ENCODE measurements at regions not wholly inside any gene's neighbourhood (a gene's known extent, or its start where the extent isn't known, plus 50 kb on each side); places are given as distances from the start of the nearest gene placed in this dataset.
A peak's percentile ranks its signal among the peaks of the same experiment; 100 is the strongest.

DNA sequence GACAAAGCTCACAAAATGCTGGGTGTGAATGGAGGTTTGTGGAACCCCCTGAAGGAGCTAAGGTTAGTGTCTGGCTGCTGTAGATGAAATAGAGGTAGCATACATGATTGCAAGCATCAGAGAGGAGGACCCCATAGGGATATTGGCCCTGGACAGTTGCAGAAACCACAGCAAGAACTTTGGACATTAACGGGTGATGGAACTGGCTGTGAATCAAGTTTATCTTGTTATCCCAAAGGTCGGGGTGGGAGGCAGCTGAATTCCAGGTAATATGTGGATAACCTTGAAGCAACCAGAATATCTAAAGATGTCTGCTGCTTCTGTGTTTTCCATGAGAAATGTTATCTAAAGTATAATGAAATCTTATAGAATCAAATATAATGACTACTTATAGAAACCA is 447.7 kb downstream of the ZSWIM6 start:
- Histone ChIP-seq H3K27me3 (no peaks in the 10 kb centered on the region), H3K36me3 (replicated peaks in 1 of 2; ENCODE audit: insufficient read depth in 1 of 2, low read depth in 2 of 2) (no peaks in the 10 kb centered on the region), H3K9me3 (no peaks in the 10 kb centered on the region), H3K27ac (no peak overlapping the region), H3K4me3 (no peak overlapping the region), H3K4me1 (no peaks in the 10 kb centered on the region)
- no peak for ATAC-seq
- no peak for DNase-seq
- TF ChIP-seq CTCF (IDR thresholded peaks at IDR 0.05) (no peak), POLR2A (IDR thresholded peaks at IDR 0.05) (no peak)
- 21 to 26% methylated on average over 2 of the region's 2 CpGs for WGBS, 2 donors
- intact Hi-C loops (cut with DNase I) = no loop called here

DNA sequence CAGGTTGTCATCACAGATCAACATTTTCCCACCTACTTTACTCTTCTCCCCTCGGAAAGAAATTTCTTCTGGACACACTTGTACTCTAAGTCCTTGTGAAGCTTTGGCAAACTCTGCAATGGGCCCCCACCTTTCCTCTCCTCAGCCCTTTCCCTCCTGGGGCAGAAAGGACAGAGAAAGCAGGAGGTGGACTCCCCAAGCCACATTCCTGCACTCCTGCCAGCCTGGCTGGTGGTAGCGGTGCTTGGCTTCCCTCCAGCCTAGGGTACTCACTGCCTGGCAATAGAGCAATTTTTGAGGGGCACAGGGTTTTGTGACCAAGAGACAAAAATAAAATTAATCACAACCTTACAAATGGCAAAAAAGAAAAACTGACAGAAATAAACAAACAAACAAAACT is 451.4 kb downstream of the ZSWIM6 start:
- no peaks in the 10 kb centered on the region for H3K27me3 ChIP-seq
- H3K27ac ChIP-seq = no peak overlapping the region
- TF ChIP-seq POLR2A (IDR thresholded peaks at IDR 0.05) = no peak
- no peak for TF ChIP-seq CTCF (IDR thresholded peaks at IDR 0.05)
- no peaks in the 10 kb centered on the region for H3K36me3 ChIP-seq (replicated peaks in 1 of 2; ENCODE audit: insufficient read depth in 1 of 2, low read depth in 2 of 2)
- no peaks in the 10 kb centered on the region for H3K9me3 ChIP-seq
- no peak overlapping the region for H3K4me3 ChIP-seq
- peak; percentile 53 for ATAC-seq
- peak in 2 of 4 donors; percentile 13 to 19 for DNase-seq
- no peaks in the 10 kb centered on the region for H3K4me1 ChIP-seq
- intact Hi-C loops (cut with DNase I) = no loop called here
- WGBS, 2 donors = 49 to 70% methylated on average over 2 of the region's 2 CpGs

DNA sequence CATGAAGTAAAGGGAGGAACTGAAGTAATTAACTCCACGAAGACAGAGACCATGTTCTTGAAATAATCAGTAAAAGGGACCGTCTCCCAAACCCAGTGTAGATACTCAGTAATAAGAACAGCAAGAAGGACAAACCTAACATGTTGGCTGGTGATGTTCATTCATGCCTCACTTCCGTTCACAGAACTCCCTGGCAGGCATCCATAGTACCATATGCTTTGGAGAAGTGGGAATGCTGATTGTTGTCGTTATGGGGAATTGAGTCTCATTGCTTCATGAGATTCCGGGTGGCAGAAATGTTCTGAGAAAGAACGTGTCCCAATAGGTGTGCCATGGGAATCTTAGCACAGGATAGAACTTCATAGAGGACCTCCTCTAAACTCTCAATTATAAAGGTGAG is 452.3 kb downstream of the ZSWIM6 start:
- intact Hi-C loops (cut with DNase I) = no loop called here
- 81 to 87% methylated on average over 6 of the region's 6 CpGs for WGBS, 2 donors
- Histone ChIP-seq H3K27ac (no peak overlapping the region), H3K9me3 (no peaks in the 10 kb centered on the region), H3K4me1 (no peaks in the 10 kb centered on the region), H3K36me3 (replicated peaks in 1 of 2; ENCODE audit: insufficient read depth in 1 of 2, low read depth in 2 of 2) (no peaks in the 10 kb centered on the region), H3K4me3 (no peak overlapping the region), H3K27me3 (no peaks in the 10 kb centered on the region)
- no peak for DNase-seq
- no peak for TF ChIP-seq POLR2A (IDR thresholded peaks at IDR 0.05)
- TF ChIP-seq CTCF (IDR thresholded peaks at IDR 0.05) = no peak
- ATAC-seq = no peak

- intact Hi-C loops (cut with DNase I) = no loop called here
- no peak overlapping the region for H3K4me3 ChIP-seq
- ATAC-seq (no peak), DNase-seq (no peak)
- H3K27ac ChIP-seq = no peak overlapping the region
- no peaks in the 10 kb centered on the region for H3K27me3 ChIP-seq
- H3K9me3 ChIP-seq = no peaks in the 10 kb centered on the region
- H3K36me3 ChIP-seq (replicated peaks in 1 of 2; ENCODE audit: insufficient read depth in 1 of 2, low read depth in 2 of 2) = no peaks in the 10 kb centered on the region
- WGBS, 2 donors = 74 to 79% methylated on average over 2 of the region's 2 CpGs
- H3K4me1 ChIP-seq = no peaks in the 10 kb centered on the region
- TF ChIP-seq CTCF (IDR thresholded peaks at IDR 0.05) (no peak), POLR2A (IDR thresholded peaks at IDR 0.05) (no peak)
These were observed 456.5 kb downstream of the ZSWIM6 start for GRCh38 chr5:61788548-61788947.

DNA sequence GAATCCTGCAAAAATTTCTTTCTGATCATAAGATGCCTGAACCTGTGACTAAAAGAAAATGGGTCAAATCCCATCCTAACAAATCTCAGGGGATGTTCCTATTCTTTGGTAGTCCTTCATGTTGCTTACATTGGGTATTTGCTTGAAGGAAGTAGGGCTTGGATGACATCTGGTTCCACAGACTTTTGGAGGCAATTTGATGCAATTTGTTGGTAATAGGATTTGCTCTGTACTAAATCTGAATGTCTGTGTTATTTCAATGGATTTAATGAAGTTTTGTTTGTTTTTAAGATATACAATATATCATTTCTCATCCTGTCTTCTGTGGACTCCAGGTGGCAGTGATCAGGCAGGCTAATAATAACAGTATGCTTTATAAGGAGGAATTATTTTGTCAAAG is 457.9 kb downstream of the ZSWIM6 start:
- intact Hi-C loops (cut with DNase I) = no loop called here
- no peaks in the 10 kb centered on the region for H3K27me3 ChIP-seq
- no peaks in the 10 kb centered on the region for H3K9me3 ChIP-seq
- ATAC-seq (no peak), DNase-seq (no peak)
- TF ChIP-seq POLR2A (IDR thresholded peaks at IDR 0.05) (no peak), CTCF (IDR thresholded peaks at IDR 0.05) (no peak)
- no peak overlapping the region for H3K4me3 ChIP-seq
- no peaks in the 10 kb centered on the region for H3K36me3 ChIP-seq (replicated peaks in 1 of 2; ENCODE audit: insufficient read depth in 1 of 2, low read depth in 2 of 2)
- H3K27ac ChIP-seq = no peak overlapping the region
- no peaks in the 10 kb centered on the region for H3K4me1 ChIP-seq

Data from body of pancreas (tissue), 4 donors.